ENCODE measurements at regions not wholly inside any gene's neighbourhood (a gene's known extent, or its start where the extent isn't known, plus 50 kb on each side); places are given as distances from the start of the nearest gene placed in this dataset.
"Not testable (repeated sequence)": the region's sequence is repeated elsewhere in the genome, so short reads cannot be mapped to it uniquely, and the experiment has no call there.

DNA sequence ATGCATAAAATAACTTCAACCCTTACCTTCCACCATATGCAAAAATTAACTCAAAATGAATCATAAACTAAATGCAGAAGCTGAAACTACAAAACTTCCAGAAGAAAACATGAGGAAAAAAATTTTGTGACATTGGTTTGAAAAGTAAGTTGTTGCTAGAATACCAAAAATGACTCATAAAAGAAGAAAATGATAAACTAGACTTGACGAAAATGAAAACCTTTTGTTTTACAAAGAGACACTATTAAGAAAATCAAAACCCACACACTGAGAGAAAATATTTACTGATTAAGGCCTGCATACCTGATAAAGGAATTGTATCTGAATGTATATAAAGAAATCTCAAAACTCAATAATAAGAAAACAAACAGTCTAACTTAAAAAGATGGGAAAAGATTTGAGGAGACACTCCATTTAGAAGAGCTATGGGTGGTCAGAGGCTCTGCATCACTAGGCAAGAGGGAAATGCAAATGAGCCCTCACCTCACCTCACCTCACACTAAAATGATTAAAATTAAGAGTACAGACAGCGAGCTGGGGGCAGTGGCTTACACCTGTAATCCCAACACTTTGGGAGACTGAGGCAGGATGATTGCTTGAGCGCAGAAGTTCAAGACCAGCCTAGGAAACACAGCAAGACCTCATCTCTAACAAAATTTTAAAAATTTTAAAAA lies 97.6 kb upstream of the CST7 start:
- H3K4me3 ChIP-seq (ENCODE audit: low read length) = no peak overlapping the region
- no peak overlapping the region for H3K4me2 ChIP-seq (ENCODE audit: low read length)
- H3K4me1 ChIP-seq (ENCODE audit: control insufficient read depth, low read length) = no peaks in the 10 kb centered on the region
- no peaks in the 10 kb centered on the region for H3F3A ChIP-seq (ENCODE audit: control insufficient read depth, insufficient read depth)
- H3K27ac ChIP-seq (ENCODE audit: low read depth, low read length) = no peak overlapping the region
- no peaks in the 10 kb centered on the region for H3K9me2 ChIP-seq (replicated peaks; ENCODE audit: control insufficient read depth, low read length)
- H3K9me3 ChIP-seq (ENCODE audit: control insufficient read depth, insufficient read depth, low read length) = peaks cover 8% of the 10 kb centered on the region; the same call in 1 of the 2 replicates
- no peaks in the 10 kb centered on the region for H3K27me3 ChIP-seq (ENCODE audit: control insufficient read depth, low read length)
- TF ChIP-seq, protein P1, sequence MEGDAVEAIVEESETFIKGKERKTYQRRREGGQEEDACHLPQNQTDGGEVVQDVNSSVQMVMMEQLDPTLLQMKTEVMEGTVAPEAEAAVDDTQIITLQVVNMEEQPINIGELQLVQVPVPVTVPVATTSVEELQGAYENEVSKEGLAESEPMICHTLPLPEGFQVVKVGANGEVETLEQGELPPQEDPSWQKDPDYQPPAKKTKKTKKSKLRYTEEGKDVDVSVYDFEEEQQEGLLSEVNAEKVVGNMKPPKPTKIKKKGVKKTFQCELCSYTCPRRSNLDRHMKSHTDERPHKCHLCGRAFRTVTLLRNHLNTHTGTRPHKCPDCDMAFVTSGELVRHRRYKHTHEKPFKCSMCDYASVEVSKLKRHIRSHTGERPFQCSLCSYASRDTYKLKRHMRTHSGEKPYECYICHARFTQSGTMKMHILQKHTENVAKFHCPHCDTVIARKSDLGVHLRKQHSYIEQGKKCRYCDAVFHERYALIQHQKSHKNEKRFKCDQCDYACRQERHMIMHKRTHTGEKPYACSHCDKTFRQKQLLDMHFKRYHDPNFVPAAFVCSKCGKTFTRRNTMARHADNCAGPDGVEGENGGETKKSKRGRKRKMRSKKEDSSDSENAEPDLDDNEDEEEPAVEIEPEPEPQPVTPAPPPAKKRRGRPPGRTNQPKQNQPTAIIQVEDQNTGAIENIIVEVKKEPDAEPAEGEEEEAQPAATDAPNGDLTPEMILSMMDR (IDR thresholded peaks at IDR 0.05; ENCODE audit: low read depth, low read length, poor library complexity, severe bottlenecking) = no peak
- TF ChIP-seq EZH2phosphoT487 (IDR thresholded peaks at IDR 0.05; ENCODE audit: borderline replicate concordance, low read length) = no peak
- no peaks in the 10 kb centered on the region for H3K79me2 ChIP-seq (ENCODE audit: control insufficient read depth, low read length)
- no peaks in the 10 kb centered on the region for H3K36me3 ChIP-seq (ENCODE audit: control insufficient read depth, low read length)
- H4K20me1 ChIP-seq (ENCODE audit: control insufficient read depth, insufficient read depth, low read depth, low read length) = no peaks in the 10 kb centered on the region

DNA sequence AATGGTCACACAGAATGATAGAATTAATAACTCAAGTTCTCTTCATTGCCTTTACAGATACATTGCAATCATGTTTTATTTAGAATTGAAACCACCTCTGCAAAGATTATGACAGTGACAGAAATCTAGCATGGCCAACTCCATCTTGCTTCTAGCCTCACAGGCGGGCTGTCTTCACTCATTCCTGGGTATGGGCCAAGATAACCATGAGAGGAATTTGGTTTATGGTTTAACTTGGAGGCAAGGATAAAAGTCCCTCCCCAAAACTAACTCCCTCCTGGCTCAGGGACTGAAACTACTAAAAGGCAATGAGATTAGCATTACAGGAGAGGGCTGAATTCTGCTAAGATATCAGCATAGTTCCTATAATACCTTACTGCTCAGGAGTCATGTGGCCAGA lies 95.2 kb upstream of the CST7 start:
- no peaks in the 10 kb centered on the region for H3K79me2 ChIP-seq (ENCODE audit: control insufficient read depth, low read length)
- H3K4me1 ChIP-seq (ENCODE audit: control insufficient read depth, low read length) = no peaks in the 10 kb centered on the region
- no peaks in the 10 kb centered on the region for H3K36me3 ChIP-seq (ENCODE audit: control insufficient read depth, low read length)
- peaks cover 12% of the 10 kb centered on the region for H3K9me3 ChIP-seq (ENCODE audit: control insufficient read depth, insufficient read depth, low read length)
- no peak overlapping the region for H3K4me2 ChIP-seq (ENCODE audit: low read length)
- no peak overlapping the region for H3K27ac ChIP-seq (ENCODE audit: low read depth, low read length)
- no peaks in the 10 kb centered on the region for H3F3A ChIP-seq (ENCODE audit: control insufficient read depth, insufficient read depth)
- H3K27me3 ChIP-seq (ENCODE audit: control insufficient read depth, low read length) = no peaks in the 10 kb centered on the region
- no peak for TF ChIP-seq EZH2phosphoT487 (IDR thresholded peaks at IDR 0.05; ENCODE audit: borderline replicate concordance, low read length)
- TF ChIP-seq, protein P1 (IDR thresholded peaks at IDR 0.05; ENCODE audit: low read depth, low read length, poor library complexity, severe bottlenecking) = no peak
- no peaks in the 10 kb centered on the region for H4K20me1 ChIP-seq (ENCODE audit: control insufficient read depth, insufficient read depth, low read depth, low read length)
- H3K4me3 ChIP-seq (ENCODE audit: low read length) = no peak overlapping the region
- no peaks in the 10 kb centered on the region for H3K9me2 ChIP-seq (replicated peaks; ENCODE audit: control insufficient read depth, low read length)

DNA sequence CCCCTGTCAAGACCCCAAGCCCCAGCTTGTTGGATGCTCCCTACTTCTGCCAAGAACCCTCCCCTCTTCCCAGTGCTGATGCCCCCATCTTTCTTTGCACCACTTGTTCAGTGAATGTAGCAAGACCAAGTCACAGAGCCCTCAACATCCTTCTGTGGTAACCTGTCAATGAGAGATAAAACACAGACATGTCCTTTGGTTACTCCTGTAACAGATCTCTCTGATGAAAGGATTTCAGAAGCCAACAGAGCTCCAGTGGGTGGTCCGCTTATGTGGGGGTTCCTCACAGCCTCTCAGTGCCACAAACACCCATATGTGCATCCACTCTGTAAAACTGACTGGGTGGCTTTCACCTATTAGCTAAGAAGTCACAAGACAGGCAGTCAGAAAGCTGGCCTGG lies 93.2 kb upstream of the CST7 start:
- Histone ChIP-seq H3K4me3 (ENCODE audit: low read length) (no peak overlapping the region), H3K4me2 (ENCODE audit: low read length) (no peak overlapping the region), H3K27ac (ENCODE audit: low read depth, low read length) (no peak overlapping the region), H3K27me3 (ENCODE audit: control insufficient read depth, low read length) (no peaks in the 10 kb centered on the region), H3F3A (ENCODE audit: control insufficient read depth, insufficient read depth) (no peaks in the 10 kb centered on the region), H3K79me2 (ENCODE audit: control insufficient read depth, low read length) (no peaks in the 10 kb centered on the region), H3K9me2 (replicated peaks; ENCODE audit: control insufficient read depth, low read length) (no peaks in the 10 kb centered on the region), H3K4me1 (ENCODE audit: control insufficient read depth, low read length) (no peaks in the 10 kb centered on the region), H3K36me3 (ENCODE audit: control insufficient read depth, low read length) (no peaks in the 10 kb centered on the region), H4K20me1 (ENCODE audit: control insufficient read depth, insufficient read depth, low read depth, low read length) (no peaks in the 10 kb centered on the region), H3K9me3 (ENCODE audit: control insufficient read depth, insufficient read depth, low read length) (peaks cover 12% of the 10 kb centered on the region)
- no peak for TF ChIP-seq EZH2phosphoT487 (IDR thresholded peaks at IDR 0.05; ENCODE audit: borderline replicate concordance, low read length)
- TF ChIP-seq, protein P1 (IDR thresholded peaks at IDR 0.05; ENCODE audit: low read depth, low read length, poor library complexity, severe bottlenecking) = no peak

DNA sequence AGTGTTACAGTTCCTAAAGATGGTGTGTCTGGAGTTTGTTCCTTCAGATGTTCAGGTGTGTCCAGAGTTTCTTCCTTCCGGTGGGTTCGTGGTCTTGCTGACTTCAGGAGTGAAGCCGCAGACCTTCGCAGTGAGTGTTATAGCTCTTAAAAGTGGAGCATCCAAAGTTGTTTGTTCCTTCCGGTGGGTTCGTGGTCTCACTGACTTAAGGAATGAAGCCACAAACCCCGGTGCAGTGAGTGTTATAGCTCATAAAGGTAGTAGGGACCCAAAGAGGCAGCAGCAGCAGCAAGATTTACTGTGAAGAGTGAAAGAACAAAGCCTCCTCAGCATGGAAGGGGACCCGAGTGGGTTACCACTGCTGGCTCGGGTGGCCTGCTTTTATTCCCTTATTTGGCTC lies 90.6 kb upstream of the CST7 start:
- peaks cover 12% of the 10 kb centered on the region for H3K9me3 ChIP-seq (ENCODE audit: control insufficient read depth, insufficient read depth, low read length)
- H3F3A ChIP-seq (ENCODE audit: control insufficient read depth, insufficient read depth); H3K27ac ChIP-seq (ENCODE audit: low read depth, low read length); H3K4me1 ChIP-seq (ENCODE audit: control insufficient read depth, low read length); H3K79me2 ChIP-seq (ENCODE audit: control insufficient read depth, low read length); H3K36me3 ChIP-seq (ENCODE audit: control insufficient read depth, low read length); H3K4me2 ChIP-seq (ENCODE audit: low read length); H4K20me1 ChIP-seq (ENCODE audit: control insufficient read depth, insufficient read depth, low read depth, low read length); H3K27me3 ChIP-seq (ENCODE audit: control insufficient read depth, low read length); H3K4me3 ChIP-seq (ENCODE audit: low read length); H3K9me2 ChIP-seq (replicated peaks; ENCODE audit: control insufficient read depth, low read length): not testable (repeated sequence)

Data from DOHH2 (cell line).